Left ventricle myocardium superior (tissue), 1 donor: ENCODE measurements at regions not wholly inside any gene's neighbourhood (a gene's known extent, or its start where the extent isn't known, plus 50 kb on each side); places are given as distances from the start of the nearest gene placed in this dataset.

ENCODE experiments used
- ATAC-seq: fragments of 200-7000 bp; cut with Tn5 transposase; one replicate; pipeline ENCODE4 v1.9.1; 2020; ENCODE audit warnings: mild to moderate bottlenecking, moderate library complexity
- DNase-seq: peaks from one replicate; pipeline ENCODE4 v3.0.0-alpha.2; 2020
- intact Hi-C: fragments of 100-400 bp; cut with micrococcal nuclease; formaldehyde crosslinking; loops from one replicate; pipeline ENCODE4 v1.11.0; 2022
- donor health status: DM: no; HTN: yes; CAD: no; lungs with severe emphysema.

DNA sequence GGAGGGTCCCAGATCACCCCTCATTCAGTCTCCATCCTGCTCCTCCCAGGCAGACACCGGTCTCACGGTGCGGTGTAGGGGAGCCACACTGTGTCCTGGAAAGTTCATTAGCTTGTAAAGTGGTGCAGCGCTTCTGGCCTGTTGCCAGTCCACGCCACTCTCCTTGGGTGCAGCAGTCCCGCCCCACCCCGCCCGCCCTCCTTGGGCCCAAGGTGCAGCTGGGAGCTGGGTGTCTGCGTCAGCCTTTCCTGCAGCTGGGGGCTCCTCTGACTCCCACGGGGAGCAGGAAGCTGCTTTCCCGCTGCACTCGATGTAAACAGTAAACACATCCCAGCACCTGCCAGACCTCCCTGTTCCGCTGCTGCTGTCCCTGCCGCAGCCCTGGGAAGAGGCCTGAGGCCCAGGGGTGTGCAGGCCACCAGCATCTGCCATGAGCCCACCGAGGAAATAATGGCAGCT, 53.8 kb upstream of the ASB18 start:
- peak; percentile 65 for ATAC-seq
- DNase-seq: peak; percentile 56
- intact Hi-C loops: no loop called here

- ATAC-seq (no peak), DNase-seq (no peak)
- intact Hi-C loops: no loop called here
These were observed 54.2 kb upstream of the ASB18 start for GRCh38 chr2:236318401-236318800.

GRCh38 chr2:236319036-236319435, 54.8 kb upstream of the ASB18 start:
- intact Hi-C loops: no loop called here
- DNase-seq: no peak

GRCh38 chr2:236321415-236321814, 57.2 kb upstream of the ASB18 start:
- no peak for DNase-seq
- no peak for ATAC-seq
- intact Hi-C loops: no loop called here

More at GRCh38 chr2:236319036-236319435, 54.8 kb upstream of the ASB18 start:
- ATAC-seq: no peak

GRCh38 chr2:236333417-236334121, 69.4 kb upstream of the ASB18 start:
- intact Hi-C loops: no loop called here
- ATAC-seq (no peak), DNase-seq (no peak)

DNA sequence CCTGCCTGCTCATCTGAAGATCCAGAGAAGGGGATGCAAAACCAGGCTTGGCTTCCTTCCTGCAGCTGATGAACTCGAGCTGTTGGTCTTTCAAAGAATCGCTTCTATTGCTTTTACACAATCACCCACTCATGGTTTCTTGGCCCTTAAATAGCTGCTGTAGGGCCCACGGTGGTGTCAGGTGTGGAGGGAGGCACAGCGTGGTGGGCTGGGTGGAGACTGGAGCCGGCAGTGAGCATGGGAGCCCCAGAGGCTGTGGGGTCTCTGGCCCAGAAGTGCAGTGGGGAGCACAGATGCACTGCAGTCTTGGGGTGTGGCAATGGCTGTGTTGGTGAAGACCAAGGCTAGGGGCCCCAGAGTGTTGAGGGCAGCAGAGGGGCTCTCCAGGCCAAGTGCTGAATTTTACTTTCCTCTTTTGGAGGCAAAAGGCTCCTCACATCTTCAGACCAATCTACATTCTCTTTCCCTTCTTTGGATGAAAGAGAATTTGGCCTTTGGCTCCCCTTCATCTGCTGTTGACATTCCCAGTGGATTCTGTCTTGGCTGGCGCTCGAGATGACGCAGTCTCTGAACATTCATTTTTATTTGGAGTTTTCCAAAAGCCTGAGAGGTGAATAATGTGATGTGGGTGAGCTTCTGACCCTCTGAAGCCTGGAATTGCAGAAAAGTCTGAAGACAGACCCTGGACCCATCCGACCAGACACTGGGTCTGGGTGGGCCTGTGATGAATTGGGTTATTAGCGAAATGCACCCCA, 70.1 kb upstream of the ASB18 start:
- peak; percentile 59 for ATAC-seq
- peak; percentile 71 for DNase-seq
- intact Hi-C loops: no loop called here

- DNase-seq: no peak
- ATAC-seq: no peak
- intact Hi-C loops: no loop called here
These were observed 71.7 kb upstream of the ASB18 start for GRCh38 chr2:236335696-236336574.

- ATAC-seq: no peak
- intact Hi-C loops: no loop called here
- DNase-seq: no peak
These were observed 72.6 kb upstream of the ASB18 start for GRCh38 chr2:236336575-236337464.

GRCh38 chr2:236337465-236338325, 73.5 kb upstream of the ASB18 start:
- DNase-seq (no peak), ATAC-seq (no peak)
- intact Hi-C loops: no loop called here

GRCh38 chr2:236338495-236339184, 74.4 kb upstream of the ASB18 start:
- peak; percentile 46 for DNase-seq
- intact Hi-C loops: no loop called here
- ATAC-seq: peak; percentile 58

- ATAC-seq (no peak), DNase-seq (no peak)
- intact Hi-C loops: no loop called here
These were observed 76.0 kb upstream of the ASB18 start for GRCh38 chr2:236340251-236340650.

DNA sequence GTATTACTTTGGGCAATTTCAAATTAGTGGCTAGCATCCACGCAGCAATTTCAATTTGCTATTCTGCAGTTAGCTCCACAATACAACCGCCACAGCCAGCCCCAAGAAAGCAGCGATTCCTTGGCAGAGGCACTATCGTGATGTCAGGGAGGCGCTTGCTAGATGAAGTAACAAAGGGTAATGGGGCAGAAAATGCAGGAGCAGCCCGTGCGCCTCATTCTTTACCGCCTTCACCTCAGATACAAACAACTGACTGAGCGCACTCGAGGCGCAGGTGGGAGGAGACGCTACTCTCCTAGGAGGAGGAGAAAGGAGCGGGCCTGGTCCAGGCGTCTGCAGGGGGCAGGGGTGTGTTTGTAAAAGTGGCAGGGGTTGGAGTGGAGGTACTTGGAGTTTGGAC, 76.9 kb upstream of the ASB18 start:
- ATAC-seq (no peak), DNase-seq (no peak)
- intact Hi-C loops: no loop called here

DNA sequence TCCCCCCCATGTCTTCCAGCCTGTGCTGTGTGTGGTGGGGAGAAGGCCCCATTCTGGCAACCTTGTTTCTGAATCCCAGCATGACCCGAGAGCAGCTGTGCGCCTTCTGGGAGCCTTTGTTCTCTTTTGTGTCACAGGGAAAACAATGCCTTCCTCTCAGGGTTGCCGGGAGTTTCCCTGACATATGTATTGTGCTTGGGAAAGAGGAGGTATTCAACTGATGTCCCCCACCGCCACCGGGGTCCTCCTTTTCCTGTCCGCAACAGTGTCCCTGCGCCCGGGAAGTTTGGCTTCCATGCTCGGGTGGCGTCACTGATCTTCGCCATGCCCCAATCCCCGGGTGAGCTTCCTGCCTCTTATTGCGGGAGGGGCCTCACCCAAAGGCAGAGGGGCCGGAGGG, 77.5 kb upstream of the ASB18 start:
- no peak for ATAC-seq
- intact Hi-C loops: no loop called here

GRCh38 chr2:236342507-236342906, 78.3 kb upstream of the ASB18 start:
- DNase-seq (no peak), ATAC-seq (no peak)
- intact Hi-C loops: no loop called here

More for the DNA sequence above, 77.5 kb upstream of the ASB18 start:
- DNase-seq: no peak

DNA sequence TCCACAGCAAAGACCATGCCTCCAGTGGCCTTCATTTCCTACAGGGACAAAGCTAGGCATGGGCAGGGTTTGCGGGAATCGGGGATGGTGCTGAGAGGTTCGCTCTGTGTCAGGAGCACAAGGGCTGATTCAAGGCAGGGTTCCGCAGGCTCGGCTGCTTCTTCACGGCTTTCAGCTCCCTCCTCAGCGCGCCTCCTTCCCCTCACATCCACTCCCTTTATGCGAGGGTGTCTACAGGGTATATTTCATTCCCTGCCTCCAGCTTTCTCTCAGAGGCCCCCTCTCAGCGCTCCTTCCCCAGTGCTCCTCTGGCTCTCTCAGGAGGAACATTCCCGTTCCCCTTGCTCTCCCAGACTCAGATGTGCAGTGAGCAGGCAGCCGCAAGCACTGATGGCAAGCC, 78.7 kb upstream of the ASB18 start:
- DNase-seq (no peak), ATAC-seq (no peak)
- intact Hi-C loops: no loop called here

DNA sequence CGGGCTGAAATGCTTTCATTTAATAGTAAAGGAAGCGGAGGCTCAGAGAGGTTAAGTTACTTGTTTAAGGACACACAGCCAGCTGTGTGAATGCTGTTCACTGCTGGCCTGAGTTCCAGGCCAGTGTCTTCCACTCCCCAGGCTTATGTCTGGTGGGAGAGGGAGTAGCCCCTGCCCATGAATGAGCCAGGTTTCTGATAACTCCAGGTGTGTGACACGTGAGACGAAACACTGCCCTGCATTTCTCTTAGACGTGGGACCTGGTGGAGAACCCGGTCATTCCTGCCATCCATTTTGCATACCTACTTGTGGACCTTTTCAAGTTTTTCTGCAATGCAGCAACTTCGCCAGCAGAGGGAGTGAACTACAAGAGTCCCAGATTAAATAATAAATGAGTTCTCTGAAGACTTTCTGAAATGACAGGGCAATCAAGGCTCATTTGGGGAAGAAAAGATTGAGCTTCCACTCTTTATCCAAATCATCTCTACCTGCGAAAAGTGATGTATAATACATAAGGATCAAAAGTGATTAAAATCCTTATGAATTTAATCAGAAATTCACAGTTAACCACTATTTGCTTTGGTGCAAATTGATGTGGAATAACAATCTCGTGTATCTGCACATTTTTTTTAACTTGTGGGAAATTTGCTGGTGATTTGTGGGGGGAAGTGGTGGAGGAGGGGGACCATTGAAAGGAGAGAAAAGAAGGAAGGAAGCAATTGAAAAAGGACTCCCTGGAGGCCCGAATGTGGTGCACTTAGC, 79.4 kb upstream of the ASB18 start:
- no peak for DNase-seq
- intact Hi-C loops: no loop called here
- ATAC-seq: peak; percentile 38

GRCh38 chr2:236344446-236344845, 80.2 kb upstream of the ASB18 start:
- DNase-seq (no peak), ATAC-seq (no peak)
- intact Hi-C loops: no loop called here
